C1 segment of cervical spinal cord (tissue), 14 donors: ENCODE measurements at regions not wholly inside any gene's neighbourhood (a gene's known extent, or its start where the extent isn't known, plus 50 kb on each side); places are given as distances from the start of the nearest gene placed in this dataset.
A peak's percentile ranks its signal among the peaks of the same experiment; 100 is the strongest.

Source experiments
- DNase-seq, 14 donors: peaks; one replicate each; lab custom pipeline; 2025; lab: John Stamatoyannopoulos, UW

GRCh38 chr9:12933957-12934356 is 159.1 kb downstream of the LURAP1L start:
- DNase-seq = no peak

DNA sequence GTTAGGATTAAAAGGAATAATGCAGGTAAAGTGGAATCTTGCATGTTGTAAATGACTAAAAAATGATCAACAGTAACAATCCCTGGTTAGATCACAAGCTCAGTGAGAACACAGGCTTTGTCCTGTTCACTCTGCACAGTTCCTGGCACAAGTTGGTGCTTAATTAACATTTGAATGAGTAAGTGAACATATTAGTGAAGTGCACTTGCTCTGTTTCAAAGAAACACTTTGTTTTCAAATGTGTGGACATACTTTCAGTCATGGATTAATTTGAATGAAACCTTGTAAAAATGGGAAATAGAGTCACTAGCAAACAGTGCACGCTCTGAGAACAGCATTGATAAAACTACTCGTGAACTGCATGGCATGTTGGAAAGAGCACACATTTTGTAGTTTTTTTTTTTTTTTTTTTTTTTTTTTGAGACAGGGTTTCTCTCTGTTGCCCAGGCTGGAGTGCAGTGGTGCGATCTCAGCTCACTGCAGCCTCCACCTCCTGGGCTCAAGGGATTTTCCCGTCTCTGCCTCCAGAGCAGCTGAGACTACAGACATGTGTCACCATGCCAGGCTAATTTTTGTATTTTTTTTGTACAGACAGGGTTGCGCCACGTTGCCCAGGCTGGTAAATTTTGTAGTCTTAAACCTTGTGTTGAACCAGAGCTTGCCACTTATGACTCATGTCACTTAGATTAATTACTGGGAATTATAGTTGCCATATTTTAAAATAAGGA is 159.9 kb downstream of the LURAP1L start:
- DNase-seq = no peak

DNA sequence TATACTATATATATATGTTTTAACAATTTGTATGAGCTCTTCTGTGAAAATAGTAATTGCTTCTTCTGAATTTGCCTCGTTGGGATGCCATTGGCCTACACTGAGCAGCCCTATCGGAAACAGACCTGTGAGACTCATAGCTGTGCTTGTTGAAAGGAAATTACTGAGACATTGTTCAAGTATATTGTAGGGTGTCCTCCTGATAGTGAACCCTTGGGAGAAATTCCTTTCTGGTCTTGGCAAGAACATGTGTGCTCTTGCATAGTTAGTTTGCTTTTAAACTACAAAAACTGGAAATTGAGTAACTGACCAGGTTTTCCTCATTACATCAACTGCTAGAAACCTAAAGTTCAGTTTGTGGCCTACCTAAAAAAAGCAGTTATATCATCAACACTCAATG is 160.9 kb downstream of the LURAP1L start:
- no peak for DNase-seq

GRCh38 chr9:12954441-12954840 is 179.6 kb downstream of the LURAP1L start:
- no peak for DNase-seq

- no peak for DNase-seq
Measured at GRCh38 chr9:12955510-12956163, 180.8 kb downstream of the LURAP1L start.

GRCh38 chr9:12956261-12956660 is 181.4 kb downstream of the LURAP1L start:
- no peak for DNase-seq

DNA sequence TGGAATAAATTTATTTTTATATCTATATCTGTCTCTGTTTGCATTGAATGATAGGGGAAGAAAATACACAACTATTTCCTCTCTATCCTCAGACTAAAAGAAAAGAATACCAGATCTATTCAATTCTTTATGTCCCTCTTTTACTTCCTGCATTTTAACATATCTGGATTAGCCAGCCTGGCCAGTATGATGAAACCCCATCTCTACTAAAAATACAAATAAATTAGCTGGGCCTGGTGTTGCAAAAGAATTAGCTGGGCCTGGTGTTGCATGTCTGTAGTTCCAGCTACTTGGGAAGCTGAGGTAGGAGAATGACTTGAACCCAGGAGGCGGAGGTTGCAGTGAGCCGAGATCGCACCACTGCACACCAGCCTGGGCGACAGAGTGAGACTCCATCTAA is 182.0 kb downstream of the LURAP1L start:
- no peak for DNase-seq

GRCh38 chr9:12958279-12958678 is 183.5 kb downstream of the LURAP1L start:
- DNase-seq = no peak

- DNase-seq = no peak
Measured at GRCh38 chr9:12958708-12959107, 183.9 kb downstream of the LURAP1L start.

- no peak for DNase-seq
Measured at GRCh38 chr9:12961276-12961809, 186.5 kb downstream of the LURAP1L start.

GRCh38 chr9:12963537-12963936 is 188.7 kb downstream of the LURAP1L start:
- no peak for DNase-seq

GRCh38 chr9:12964271-12964670 is 189.5 kb downstream of the LURAP1L start:
- no peak for DNase-seq

DNA sequence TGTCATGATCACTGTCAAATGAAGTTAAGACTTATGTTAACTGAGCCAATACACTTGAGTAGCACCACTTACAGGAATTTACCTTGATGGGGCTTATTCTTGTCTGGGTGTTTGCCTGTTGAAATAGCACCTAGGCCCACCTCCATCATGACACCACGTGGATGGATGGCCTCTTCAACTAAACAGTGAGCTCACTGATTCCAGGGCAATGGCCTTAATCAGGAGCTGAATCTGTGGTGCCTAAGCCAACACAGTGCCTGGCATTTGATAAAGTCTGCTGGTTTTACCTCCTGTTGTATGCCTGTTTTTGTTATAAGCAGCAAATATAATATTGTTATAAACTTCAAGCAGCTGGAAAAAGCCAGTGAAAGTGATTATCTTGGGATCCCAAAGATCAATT is 190.5 kb downstream of the LURAP1L start:
- no peak for DNase-seq

DNA sequence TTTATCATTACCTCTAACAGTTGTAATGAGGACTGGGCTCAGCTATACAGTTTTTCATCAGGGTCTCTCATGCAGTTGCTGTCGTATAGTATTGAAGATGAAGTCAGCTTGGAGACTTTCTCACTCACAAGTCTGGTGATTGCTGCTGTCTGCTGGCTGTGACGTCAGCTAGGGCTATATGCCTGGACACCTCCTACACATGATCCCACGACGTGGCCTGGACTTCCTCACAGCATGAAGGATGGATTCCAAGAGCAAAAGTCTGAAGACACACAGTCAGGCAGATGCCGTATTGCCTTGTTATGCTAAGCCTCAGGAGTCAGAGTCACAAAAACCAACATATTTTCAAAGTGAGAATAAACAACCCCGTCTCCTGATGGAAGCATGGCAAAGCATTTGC is 193.3 kb downstream of the LURAP1L start:
- DNase-seq = no peak

DNA sequence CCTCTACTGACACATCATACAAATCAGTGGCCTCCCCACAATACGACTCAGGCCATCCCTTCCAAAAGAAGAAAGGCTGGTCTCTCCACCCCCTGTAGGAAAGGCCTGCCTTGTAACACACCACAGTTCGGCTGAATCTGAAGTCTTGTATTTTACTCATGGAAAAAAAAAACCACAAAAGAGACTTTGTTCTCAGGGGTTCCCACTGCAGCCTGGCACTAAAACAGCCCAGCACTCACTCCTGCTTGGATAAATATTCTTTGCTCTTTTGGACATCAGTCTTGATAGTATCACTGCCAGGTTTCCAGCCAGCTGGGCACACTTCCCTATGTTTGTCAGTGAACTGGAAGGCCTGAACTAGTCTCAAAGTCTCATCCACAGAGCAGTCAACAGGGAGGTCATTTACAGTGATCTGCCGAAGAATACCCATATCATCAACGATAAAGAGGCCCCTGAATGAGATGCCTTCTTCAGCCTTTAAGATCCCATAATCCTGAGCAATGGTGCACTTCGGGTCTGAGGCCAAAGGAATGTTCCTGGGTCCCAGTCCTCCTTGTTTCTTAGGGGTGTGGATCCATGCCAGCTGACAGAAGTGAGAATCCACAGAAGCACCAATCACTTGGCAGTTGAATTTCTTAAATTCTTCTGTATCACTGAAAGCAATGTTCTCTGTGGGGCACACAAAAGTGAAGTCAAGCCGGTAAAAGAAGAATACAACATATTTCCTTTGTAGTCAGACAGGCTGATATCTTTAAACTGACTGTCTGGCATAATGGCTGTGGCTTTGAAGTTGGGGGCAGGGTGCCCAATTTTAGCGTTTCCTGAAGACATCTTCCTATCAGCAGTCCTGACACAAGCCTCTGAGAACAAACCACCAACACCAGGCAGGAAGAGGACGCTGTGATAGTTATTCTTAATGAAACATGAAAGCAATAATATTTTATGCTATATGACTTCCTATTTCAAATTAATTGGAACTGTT is 198.1 kb downstream of the LURAP1L start:
- peak in 11 of 14 donors; percentile 1 to 49 (median 25) for DNase-seq

DNA sequence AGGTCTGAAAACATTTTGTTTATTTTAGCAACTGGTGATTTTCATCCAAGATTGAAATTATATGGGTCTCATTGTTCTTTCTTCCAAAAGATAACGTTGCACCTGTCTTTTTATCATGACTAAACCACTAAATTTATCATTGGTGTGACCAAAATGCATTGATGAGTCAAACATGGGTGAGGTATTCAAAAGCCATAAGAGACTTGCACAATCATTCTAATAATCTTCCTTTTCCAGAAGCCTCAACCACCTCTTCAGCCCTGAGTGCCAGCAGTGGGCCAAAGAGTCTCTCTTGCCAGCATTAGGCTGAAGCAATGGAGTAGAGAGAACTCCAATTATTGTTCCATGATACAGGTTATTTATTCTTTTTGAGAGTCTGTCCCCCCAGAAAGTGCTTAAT is 198.9 kb downstream of the LURAP1L start:
- DNase-seq = no peak

GRCh38 chr9:12974671-12975070 is 199.9 kb downstream of the LURAP1L start:
- DNase-seq = no peak

DNA sequence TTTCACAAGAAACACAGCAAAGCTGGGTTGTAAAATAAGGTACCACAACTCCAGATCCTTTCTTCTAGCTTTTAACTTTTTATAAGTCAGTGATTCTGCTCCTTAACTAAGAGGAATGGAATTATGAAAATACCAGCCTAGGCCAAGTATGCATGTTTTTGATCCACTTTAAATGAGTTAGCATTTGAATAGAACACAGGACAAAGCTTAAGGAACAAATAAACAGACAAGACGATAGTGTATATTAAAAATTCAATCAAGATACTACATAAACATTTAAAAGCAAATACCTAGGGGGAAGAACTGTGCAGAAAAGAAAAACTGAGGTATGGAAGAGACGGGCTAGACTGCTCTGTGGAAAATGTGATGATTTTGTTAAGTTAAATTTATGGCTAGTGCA is 200.7 kb downstream of the LURAP1L start:
- no peak for DNase-seq

GRCh38 chr9:12980085-12980851 is 205.4 kb downstream of the LURAP1L start:
- DNase-seq = no peak

- no peak for DNase-seq
Measured at GRCh38 chr9:12988258-12988657, 213.4 kb downstream of the LURAP1L start.

DNA sequence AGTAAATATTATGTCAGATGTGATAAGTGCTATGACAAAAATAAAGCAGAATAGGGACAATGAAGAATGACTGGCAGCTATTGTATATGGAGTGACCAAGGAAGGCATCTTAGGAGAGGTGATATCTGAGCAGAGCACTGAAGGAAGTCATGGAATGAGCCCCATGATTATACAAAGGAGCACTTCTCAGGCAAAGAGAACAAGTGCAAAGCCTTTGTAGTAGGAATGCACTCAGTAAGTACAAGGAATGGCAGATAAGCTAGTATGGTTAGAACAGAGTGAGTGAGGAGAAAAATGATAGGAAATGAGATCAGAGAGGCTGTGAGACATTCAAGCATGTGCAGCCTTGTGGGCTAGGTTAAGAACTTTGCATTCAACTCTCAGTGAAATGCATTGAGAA is 214.8 kb downstream of the LURAP1L start:
- no peak for DNase-seq
